ENCODE measurements at regions not wholly inside any gene's neighbourhood (a gene's known extent, or its start where the extent isn't known, plus 50 kb on each side); places are given as distances from the start of the nearest gene placed in this dataset.
"Not testable (repeated sequence)": the region's sequence is repeated elsewhere in the genome, so short reads cannot be mapped to it uniquely, and the experiment has no call there.

DNA sequence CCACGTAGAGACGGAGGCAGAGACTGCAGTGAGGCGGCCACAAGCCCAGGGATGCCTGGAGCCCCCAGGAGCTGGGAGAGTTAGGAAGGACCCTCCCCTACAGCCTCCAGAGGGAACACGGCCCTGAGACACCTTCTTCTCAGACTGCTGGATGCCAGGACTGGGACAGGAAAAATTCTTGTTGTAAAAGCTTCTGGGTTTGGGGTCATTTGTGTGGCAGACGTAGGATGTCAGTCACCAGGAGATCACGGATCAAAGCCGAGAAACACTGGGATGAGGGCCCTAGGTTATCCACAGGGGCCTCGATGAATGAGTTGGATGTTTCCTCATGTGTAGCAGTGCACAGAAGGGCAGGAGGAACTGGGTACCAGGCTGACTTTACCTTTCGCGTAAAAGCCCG, 163.7 kb downstream of the SHOX start:
- DNase-seq (ENCODE audit: low spot score): no peak

DNA sequence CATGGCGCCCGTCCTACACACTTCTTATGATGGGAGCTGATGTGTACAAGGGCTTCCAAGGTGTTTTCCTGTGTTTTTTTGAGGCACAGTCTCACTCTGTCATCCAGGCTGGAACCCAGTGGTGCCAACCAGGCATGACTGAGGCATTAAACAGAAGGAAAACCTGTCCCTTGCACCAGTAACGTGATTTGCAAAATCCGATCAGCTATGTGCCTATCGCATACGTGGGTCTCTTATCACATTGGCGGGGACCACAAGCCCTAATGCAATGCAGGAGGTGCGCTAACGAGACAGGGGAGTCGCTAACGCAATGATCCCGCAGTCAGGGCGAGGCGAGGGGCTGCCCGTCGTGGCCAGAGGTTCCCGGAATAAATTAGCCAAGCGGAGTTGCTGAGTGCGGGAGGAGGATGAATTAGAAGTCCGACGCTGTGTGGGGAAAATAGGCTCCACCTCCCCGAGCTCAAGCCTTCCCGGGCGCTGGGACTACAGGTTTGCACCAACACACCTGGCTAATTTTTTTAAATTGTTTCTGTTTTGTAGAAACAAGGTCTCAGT, 162.7 kb downstream of the SHOX start:
- no peak for DNase-seq (ENCODE audit: low spot score)

DNA sequence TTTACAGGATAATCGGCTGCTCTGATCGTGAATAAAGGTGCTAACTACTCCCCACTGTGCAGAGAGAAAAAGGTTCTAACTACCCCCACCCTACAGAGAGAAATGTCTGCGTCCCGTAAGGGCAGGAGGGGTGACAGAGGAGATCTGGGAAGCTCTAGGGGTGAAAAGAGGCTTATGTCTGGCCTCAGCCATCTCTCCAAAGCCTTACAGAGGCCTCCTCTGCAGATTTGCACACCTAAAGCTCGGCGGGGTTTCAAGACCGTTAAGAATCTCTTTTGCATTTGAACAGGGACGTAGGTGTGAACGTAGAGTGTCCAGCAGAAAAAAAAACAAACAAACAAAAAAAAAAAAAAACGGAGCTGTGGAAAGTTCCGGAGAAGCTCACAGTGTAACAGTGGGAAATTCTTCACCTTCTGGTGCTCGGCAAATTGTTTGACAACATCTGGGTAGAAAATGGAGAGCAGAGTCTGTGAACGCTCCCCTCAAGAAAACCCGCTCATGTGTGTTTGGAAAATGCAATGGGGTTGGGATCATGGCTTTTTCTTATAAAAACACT, 161.0 kb downstream of the SHOX start:
- no peak for DNase-seq (ENCODE audit: low spot score)

DNA sequence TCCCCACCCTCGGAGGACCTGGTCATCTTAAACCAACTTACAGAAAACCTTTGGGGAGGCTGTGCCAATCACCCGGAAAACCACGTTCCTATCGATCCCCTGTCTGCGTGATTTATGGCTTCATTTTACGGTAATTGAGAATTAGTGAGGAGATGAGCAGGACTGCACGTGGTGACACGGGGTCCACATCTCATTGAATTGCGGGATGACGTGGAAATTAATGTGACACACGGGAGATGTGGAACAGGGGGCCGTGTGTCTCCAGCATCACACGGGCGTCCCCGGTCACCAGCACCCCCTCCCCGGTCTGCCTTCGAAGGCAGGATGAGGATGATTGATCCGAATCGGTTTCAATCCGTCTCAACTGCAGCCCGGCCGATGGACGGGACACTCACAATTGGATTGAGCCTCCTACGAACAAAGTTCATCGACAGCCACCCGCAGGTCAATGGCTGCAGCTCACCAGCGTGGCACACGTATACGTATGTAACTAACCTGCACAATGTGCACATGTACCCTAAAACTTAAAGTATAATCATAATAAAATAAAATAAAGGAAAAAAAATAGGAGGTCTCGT, 160.3 kb downstream of the SHOX start:
- no peak for DNase-seq (ENCODE audit: low spot score)

DNA sequence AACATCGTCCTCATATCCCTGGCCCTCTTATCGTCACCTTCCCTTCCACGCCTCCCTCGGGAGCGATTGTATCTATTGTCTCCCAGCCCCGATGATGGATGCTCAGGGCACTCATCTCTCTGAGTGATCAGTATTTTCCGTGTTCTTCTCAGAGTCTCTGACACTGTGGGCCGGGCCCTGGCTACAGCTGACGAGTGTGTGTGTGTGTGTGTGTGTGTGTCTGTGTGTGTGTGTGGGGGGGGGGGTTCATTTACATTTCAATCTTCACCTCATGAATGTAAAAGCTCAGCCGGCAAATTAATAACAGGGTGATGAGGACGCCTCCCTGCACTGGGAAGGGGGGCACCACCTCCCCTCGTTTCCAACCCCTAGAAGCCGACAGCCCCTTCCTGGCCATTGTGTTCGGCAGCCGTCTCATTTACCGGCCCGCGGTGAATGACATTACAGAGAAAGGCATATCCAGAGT, 159.5 kb downstream of the SHOX start:
- DNase-seq (ENCODE audit: low spot score): no peak

DNA sequence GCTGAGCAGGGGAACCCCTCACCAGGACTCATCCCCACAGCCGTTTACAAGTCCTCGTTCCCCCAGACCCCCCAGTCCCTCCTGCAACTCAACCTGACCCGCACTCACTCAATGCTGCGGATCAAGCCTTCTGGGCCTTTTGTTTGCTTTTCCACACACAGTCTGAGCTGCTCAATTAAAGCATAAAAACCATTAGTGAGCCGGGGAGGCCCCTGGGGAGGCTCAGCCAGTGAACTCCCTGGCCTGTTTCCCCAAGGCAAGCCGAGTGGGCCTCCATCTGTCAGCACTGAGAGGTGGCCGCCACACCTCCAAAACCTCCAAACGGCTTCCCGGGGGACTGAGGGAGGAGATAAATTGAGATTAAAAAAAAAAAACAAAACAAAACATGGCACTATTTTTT, 158.5 kb downstream of the SHOX start:
- DNase-seq (ENCODE audit: low spot score): no peak

DNA sequence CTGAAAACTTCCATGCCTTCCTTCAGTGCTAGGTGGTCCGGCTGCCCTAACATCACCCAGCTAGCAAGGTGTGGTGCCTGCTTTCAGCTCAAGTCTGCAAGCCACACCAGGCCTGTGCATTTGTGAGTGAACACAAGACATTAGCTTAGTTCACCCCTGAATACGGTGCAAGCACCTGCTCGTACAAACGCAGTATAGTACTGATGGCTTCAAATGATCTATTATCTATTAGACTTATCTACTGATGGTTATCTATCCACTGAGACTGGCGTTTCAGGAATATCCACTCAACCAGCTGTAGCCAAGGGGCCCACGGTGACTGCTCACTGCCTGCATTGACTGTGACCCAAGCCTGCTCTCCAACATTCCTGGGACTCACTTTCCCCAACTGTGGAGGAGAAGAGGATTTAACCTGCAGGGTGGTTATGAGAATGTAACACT, 155.9 kb downstream of the SHOX start:
- no peak for DNase-seq (ENCODE audit: low spot score)

DNA sequence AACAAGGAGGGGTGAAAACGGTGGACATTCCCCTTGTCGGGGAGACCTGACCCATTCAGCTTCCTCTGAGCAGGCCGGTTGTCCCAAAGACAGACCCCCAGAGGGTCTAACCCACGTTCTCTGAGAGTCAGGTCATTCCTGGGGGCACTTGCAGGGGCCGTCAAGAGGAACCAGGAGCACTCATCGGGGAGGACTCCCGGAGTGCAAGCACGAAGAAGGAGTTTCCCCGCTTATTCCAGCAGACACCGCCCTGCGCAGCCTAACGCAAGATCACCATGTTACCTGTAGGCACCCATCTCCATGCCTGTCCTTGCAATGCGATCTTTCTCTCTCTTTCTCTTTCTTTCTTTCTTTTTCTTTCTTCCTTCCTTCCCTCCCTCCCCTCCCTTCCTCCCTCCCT, 154.2 kb downstream of the SHOX start:
- DNase-seq (ENCODE audit: low spot score): no peak

DNA sequence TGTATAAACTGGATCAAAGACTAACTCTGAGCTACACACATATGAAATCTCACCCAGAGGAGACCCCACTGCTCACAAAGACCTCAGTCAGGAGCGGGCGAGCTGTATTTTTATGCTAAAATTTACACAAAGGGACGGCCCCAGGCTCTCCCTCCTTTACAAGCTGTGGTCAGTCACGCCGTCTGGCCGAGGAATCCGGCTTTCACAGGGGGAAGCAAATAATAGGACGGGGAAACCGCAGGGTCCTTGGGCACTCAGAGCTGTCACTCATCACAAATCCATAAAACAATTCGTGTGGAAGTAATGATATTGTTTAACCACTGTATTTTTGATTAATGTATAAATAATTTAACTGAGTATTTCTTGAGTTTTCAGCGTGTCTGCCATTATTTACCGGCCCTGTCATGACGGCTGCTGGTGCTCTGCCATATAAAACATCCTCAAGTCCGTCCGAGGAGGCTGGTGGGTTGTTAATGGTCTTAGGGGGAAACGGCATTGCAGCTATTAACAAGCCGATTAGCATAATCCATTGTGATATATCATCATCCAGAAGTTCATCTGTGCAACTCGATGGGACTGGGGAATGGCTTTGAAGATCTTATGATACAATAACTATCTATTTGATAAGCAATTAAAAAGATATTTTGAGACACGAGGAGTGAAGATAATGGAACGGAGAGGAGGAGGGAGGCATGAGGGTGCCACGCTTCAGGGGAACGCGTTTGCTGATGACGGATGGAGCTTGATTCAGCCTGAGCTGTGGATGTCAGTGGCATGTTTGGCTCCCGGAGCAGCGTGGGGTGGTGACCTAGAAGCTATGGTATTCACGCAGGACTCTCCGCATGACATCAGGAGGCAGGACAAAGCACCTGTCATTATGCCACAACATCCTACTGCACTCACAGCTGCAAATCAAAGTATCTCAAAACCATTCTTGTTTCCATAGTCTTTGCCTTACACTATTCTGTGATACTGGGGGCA, 150.9 kb downstream of the SHOX start:
- no peak for DNase-seq (ENCODE audit: low spot score)

DNA sequence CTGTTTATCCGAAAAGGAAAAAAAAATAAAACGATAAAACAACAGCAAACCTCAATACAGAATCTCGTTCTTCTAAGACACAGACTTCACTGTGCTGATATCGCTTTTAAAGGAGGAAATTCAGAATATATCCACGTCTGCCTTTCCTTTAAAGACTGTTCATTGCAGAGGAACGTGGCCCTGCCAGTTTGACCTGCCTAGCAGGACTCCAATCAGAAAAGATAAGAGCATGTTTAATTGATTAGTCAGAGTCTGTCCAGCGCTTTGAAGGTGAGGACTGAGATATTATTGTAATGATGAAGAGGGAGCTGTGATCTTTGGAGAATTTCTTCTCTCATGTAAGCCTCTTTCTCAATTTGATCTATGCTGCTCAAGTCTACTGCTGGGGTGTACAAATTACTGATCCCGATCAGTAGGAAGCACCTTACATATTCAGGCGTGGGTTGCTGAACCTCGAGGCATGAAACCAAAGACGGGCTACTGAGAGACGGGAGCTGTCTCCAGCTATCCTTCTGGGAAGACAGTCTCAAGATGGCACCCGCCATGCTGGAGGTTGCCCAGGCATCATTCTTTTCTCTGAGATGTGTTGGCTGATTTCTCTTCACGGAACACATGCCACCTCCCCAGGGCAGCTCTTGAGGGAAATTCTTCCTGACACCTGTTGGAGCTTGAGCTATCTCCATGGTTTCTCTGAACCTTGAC, 146.1 kb downstream of the SHOX start:
- DNase-seq (ENCODE audit: low spot score): no peak

DNA sequence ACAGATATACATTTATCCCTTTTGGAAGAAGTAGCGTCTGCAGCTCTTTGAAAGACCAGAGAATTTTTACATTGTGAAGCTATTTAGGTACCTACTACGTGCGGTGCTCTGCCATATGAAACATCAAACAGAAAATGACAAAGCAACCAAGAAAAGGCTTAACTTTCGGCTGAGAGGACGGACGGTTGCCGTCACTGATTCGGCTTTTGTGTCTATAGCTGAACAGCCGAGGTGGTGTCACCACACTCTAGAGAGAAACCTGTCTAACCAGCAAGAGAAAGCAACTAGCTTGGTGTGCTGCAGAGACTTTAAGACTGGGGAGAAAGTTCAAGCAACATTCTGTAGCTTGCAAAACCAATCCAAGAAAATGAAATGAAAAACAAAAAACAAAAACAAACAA, 145.5 kb downstream of the SHOX start:
- DNase-seq (ENCODE audit: low spot score): no peak

DNA sequence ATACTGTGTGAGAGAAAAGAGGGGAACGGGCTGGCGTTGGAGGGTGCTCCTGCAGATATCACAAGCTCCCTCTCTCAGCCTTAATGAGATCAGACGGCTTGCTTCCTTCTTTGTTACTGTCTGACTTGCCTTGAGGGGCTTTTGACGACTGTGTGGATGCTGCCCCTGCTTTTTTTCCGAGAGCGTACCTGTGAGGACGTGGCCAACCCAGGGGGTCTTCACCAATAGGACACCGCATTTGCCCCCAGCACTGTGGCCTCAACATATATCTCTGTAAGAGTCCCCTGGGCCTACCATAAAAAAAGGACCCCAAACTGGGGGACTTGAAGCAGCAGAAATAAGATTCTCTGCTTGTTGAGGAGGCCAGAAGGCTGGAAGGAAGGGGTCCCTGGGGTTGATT, 143.9 kb downstream of the SHOX start:
- DNase-seq (ENCODE audit: low spot score): no peak

DNA sequence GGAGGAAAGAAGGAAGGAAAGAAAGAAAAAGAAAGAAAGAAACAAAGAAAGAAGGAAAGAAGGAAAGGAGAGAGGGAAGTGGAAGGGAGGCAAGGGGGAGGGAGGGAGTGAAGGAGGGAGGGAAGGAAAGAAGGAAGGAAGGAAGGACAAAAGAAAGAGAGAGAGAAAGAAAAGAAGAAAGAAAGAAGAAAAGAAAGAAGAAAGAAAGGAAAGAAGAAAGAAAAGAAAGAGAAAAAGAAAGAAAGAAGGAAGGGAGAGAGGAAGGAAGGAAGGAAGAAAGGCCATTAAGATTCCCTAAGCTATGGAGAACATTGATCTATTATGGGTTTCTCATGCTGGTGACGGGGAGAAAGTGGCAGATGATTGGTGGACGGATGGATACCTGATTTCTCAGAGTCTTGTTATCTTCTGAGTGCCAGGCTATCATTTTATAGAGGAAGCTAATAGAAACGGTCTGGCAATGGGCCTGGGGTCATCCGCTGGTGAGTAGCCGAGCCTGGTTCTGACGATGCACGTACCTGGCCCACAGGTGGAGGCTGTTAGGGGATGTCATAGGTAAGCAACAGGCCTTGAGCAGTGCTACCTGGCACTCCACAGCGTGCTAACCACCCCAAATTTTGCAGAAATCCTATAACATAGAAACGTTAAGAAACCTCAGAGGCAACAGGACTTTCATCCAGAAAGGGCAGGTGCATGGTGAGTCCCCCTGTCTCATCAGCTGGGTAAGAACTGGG, 142.9 kb downstream of the SHOX start:
- DNase-seq (ENCODE audit: low spot score): no peak

DNA sequence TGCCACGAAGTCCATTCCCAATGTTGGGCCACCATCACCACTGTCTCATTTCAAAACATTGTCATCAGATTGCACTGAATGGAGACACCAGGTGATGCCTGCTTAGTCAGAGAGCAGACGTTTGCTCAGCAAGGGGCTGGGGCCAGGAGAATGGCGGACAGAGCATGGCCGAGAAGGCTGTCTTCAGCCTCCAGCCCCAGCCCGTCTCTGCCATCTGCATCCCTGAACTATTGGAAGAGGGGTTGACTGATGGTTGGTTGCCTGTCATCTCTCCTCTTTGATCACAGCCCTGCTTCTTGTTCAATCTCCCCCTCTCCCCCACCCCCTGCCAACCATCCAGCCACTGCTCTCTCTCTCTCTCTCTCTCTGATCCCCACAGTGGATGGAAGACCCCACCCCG, 140.9 kb downstream of the SHOX start:
- DNase-seq (ENCODE audit: low spot score): no peak

DNA sequence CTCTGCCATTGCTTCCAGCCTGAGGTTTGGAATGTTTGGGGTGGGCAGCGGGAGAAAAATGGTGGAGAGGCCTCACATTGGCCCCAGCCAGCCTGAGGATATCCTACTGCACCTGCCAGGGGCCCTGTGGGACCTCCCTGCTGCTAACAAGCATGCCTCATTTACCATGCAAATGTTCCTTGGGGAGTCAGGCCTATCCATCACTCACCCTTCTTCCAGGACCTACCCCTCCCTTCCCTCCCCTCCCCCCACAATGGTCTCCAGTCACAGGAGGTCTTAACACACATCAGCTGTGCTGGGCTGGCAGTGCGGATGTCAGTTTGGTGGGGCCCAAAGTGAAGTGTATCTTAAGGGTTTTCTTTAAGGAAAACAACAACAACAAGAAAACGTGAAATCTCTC, 139.2 kb downstream of the SHOX start:
- no peak for DNase-seq (ENCODE audit: low spot score)

DNA sequence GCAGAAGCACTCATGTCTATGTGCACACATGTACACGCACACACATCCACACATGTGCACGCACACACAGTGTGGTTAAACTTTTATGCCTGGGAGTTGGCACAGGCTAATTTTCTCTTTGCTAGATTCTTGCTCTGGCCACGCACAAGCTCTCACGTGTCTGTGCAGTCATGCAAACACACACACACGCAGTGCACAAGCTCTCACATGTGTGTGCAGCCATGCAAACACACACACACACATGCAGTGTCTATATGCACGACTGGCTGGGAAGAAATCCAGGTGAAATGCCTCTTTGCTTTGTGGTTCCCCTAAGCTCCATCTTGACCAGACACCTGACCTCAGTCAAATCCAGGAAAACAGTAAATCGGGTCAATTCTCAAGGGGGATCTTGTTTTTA, 138.0 kb downstream of the SHOX start:
- no peak for DNase-seq (ENCODE audit: low spot score)

DNA sequence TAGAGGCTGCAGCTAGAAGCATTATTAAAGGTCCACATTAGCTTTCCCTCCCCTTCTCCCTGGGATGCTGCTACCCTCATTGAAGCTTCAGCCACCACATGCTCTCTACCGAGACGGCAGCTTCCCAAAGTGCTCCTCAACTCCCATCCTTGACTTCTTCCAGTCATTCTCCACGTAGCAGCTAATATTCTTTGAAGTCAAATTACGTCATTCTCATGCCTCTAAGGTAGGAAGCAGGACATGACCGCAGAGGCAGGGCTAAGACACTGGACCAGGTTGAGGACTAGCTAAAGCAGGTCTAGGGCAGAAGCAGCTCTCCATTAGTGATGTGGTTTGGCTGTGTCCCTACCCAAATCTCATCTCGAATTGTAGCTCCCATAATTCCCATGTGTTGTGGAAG, 128.3 kb downstream of the SHOX start:
- DNase-seq (ENCODE audit: low spot score): no peak

DNA sequence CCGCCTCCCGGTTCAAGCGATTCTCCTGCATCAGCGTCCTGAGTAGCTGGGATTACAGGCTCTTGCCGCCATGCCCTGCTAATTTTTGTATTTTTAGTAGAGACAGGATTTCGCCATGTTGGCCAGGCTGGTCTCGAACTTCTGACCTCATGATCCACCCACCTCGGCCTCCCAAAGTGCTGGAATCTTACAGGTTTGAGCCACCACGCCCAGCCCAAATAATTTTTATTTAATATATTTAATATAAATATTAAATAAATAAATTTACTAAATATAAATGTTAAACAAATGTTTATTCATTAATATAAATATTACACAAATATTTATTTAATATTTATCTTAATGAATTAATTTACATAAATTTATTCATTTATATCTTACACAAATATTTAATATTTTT, 120.2 kb downstream of the SHOX start:
- no peak for DNase-seq (ENCODE audit: low spot score)

DNA sequence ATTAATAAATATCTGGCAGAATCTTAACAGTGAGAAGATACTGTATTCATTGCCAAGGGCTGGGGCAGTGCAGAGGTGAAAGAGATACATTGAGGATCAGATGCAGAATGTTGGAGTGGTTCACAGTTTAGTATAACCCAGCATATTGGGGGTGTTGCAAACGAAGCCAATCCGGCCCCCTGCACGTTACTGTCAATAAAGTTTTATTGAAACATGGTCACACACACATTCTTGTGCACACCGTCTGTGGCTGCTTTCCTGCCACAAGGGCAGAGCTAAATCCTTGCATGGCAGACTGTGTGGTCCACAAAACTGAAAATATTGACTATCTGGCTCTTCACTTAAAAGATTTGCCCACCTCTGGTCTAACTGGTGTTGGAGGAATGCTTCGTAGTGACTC, 119.7 kb downstream of the SHOX start:
- no peak for DNase-seq (ENCODE audit: low spot score)

DNA sequence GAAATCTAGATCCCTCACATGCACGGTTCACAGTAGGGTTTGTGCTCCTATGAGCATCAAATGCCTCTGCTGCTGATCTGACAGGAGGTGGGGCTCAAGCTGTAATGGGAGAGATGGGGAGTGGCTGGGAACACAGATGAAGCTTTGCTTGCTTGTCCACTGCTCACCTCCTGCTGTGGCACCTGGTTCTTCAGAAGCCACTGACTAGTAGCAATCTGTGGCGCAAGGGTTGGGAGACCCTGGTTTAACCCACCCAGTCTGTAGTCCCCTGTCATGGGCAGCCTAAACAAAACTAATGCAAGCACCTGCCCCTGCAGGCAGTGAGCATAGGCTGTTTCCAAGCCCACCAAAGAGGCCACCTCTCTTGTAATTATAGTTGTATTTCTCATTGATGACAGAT, 116.6 kb downstream of the SHOX start:
- DNase-seq (ENCODE audit: low spot score): no peak

DNA sequence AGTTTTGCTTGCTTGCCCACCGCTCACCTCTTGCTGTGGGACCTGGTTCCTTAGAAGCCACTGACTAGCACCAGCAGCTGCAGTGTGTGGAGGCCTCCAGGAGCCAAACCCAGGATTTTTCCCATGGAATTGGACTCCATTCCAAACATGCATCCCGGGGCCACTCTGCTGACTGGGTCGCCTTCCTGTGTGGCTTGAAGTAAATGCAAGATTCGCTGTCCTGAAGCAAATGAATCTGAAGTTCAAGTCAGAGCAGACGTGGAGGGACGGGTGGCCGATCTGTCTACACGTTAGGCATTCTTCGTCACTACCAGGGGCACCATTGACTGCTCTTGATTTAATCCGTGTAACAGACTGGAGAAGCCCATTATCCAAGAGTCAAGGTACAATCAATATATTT, 109.0 kb downstream of the SHOX start:
- DNase-seq (ENCODE audit: low spot score): no peak

DNA sequence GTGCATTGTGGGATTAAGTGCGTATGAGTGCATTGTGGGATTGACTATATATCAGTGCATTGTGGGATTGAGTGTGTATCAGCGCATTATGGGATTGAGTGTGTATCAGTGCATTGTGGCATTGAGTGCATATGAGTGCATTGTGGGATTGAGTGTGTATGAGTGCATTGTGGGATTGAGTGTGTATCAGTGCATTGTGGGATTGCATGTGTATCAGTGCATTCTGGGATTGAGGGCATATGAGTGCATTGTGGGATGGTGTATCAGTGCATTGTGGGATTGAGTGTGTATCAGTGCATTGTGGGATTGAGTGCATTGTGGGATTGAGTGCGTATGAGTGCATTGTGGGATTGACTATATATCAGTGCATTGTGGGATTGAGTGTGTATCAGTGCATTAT, 106.4 kb downstream of the SHOX start:
- DNase-seq (ENCODE audit: low spot score): not testable (repeated sequence)

Data from pons (tissue), 1 donor.